ENCODE measurements at regions not wholly inside any gene's neighbourhood (a gene's known extent, or its start where the extent isn't known, plus 50 kb on each side); places are given as distances from the start of the nearest gene placed in this dataset.

- TF ChIP-seq CTCF (IDR thresholded peaks at IDR 0.05; ENCODE audit: borderline replicate concordance, extremely low read depth, low read length, poor library complexity, severe bottlenecking): no peak
- no peak for TF ChIP-seq EZH2 (IDR thresholded peaks at IDR 0.05; ENCODE audit: borderline replicate concordance, low read depth, low read length, severe bottlenecking)
Measured at GRCh38 chr5:32949286-32949970, 238.3 kb downstream of the NPR3 start.
